D721Med (cell line): ENCODE measurements at regions not wholly inside any gene's neighbourhood (a gene's known extent, or its start where the extent isn't known, plus 50 kb on each side); places are given as distances from the start of the nearest gene placed in this dataset.

Source experiments
- DNase-seq: peaks from one replicate; pipeline ENCODE4 v3.0.0; 2011; ENCODE audit warnings: low spot score; ENCODE audit not compliant: insufficient read length
- FAIRE-seq: peaks from 2 replicates; lab custom pipeline; 2011; peaks lifted over from hg19 to GRCh38; lab: Jason Lieb, UNC
- TF ChIP-seq, protein P1 (sequence below): IDR thresholded peaks from 2 replicates; pipeline ENCODE4 v1.5.1; 2012; ENCODE audit warnings: mild to moderate bottlenecking, control low read depth; ENCODE audit not compliant: insufficient read depth; ENCODE audit errors: missing control alignments

DNA sequence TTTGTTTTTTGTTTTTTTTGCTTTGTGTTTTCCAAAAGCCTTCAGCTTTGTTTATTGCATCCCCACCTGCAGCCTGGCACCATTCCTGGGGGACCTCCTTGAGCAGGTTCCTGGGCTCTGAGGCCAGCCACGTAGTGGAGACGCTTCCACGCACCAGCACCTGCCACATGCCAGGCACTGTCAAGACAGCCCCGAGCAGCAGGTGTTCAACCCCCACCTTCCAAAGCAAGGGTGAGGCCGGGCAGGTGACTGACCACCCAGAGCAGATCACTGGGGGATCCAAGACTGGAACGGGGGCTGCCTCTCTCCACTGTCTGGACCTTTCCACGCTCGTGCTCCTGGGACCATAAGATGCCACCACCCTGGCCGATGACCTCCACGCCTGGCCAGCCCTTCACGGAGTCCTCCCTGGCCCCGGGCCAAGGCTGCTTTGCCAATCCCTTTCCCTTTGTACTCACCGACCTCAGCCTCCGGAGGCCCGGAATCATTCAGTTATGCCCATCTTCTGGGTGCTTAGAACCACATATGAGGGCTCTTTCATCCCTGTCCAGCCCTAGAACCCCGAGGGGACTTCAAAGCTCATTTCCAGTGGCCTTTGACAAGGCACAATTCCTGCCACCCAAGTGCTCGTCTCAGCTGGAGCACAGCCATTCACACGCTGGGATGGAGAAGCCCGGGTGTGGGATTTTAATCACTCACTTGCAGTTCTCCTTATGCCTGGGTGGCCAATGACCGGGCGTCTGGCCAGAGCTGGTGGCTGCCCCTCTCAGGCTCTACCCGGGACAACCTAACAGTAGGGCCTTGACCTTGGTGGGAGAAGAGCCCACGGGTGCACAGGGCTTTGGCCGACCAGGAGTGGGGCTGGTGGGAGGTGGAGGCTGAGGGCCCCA lies 330.8 kb downstream of the NPHP4 start:
- TF ChIP-seq, protein P1, sequence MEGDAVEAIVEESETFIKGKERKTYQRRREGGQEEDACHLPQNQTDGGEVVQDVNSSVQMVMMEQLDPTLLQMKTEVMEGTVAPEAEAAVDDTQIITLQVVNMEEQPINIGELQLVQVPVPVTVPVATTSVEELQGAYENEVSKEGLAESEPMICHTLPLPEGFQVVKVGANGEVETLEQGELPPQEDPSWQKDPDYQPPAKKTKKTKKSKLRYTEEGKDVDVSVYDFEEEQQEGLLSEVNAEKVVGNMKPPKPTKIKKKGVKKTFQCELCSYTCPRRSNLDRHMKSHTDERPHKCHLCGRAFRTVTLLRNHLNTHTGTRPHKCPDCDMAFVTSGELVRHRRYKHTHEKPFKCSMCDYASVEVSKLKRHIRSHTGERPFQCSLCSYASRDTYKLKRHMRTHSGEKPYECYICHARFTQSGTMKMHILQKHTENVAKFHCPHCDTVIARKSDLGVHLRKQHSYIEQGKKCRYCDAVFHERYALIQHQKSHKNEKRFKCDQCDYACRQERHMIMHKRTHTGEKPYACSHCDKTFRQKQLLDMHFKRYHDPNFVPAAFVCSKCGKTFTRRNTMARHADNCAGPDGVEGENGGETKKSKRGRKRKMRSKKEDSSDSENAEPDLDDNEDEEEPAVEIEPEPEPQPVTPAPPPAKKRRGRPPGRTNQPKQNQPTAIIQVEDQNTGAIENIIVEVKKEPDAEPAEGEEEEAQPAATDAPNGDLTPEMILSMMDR: no peak
- FAIRE-seq: no peak
- no peak for DNase-seq

DNA sequence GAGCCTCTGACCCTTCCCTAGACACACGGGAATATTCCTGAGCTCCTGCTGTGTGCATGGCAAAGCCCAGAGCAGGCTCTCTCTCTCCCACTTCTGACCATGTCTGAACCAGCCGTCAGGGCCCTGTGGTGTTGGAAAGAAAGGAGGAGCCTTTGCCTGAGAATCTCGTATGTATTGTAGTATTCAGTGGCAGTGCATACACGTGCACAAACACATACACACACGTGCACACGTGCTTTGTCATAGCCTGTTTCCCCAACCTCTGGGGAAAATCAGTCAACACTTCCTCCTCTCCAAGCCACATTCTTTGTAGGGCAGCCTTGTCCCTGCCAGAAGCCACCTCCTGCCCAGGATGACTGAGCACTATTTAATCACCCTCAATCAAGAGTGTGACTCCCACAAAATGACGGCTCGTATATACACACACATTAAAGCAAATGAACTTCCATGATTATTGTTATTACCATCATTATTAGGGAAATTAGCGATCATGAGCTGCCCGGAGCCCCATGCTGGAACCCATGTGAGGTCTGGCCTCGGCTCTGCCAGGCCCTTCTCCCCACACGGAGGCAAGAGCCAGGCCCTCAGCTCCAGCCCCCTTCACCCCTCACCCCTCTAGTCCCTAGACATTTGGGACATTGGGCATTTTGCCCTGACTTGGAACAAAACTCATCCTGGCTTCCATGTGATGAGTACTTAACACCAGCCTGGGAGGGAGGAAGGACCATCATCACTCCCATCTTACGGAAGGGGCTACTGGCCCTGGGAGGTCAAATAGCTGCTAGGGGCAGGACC lies 331.9 kb downstream of the NPHP4 start:
- TF ChIP-seq, protein P1: no peak
- DNase-seq (no peak), FAIRE-seq (no peak)

DNA sequence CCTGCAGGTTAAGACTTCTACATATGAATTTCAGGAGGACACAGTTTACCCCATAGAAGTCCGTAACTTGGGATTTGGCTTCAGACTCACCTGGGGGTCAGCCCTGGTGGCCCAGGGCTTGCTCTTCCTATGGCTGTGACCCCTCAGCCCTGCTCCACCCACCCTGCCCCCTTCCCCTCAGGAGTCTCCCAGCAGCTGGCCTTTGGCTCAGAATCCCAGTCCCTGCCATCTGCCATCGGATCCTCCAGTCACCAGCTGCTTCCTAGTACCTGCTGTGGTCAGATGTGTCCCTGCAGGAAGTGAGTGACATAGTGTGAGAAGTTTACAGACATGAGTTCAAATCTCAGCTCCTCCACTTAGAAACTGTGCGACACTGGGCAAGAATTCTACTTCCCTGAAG lies 332.6 kb downstream of the NPHP4 start:
- DNase-seq (no peak), FAIRE-seq (no peak)
- TF ChIP-seq, protein P1: no peak

DNA sequence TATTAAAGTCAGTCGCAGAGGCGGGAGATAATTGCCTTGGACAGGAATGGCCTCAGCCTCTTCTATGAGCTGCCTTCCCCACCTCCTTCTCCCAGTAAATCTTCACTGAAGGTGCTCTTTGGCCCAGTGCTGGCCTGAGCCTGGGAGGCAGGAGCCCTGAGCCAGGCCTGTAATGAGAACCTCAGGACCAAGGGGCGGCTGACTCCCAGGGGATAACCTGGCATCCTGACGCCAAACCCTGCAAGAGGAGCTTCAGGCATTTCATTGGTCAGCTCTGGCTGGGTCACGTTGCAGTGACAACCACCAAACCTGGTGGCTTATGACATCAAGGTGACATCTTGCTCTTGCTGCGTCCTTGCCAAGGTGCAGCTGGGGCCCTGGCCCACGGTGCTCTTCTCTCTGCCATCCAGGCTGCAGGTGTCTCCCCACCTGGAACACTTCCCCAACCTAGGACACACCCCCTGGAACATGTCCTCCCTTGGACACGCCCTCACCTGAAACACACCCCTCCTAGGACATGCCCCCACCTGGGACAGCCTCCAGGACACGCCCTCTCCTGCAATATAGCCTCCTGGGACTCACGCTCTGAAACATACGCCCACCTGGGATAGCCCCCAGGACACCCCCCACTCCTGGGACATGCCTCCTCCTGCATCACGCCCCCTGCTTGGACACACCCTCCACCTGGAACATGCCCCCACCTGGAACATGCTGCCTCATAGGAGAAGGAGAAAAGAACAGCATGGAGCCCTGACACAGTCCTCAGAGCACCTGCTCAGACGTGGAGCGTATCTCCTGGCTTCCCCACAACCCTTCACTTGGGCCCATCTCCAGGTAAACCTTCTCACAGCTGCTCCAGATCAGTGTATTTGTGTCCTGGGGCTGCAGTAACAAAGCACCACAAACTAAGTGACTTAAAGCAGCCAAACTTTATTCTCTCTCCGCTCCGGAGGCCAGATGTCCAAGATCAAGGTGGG lies 333.6 kb downstream of the NPHP4 start:
- TF ChIP-seq, protein P1: no peak
- no peak for FAIRE-seq
- DNase-seq: no peak

DNA sequence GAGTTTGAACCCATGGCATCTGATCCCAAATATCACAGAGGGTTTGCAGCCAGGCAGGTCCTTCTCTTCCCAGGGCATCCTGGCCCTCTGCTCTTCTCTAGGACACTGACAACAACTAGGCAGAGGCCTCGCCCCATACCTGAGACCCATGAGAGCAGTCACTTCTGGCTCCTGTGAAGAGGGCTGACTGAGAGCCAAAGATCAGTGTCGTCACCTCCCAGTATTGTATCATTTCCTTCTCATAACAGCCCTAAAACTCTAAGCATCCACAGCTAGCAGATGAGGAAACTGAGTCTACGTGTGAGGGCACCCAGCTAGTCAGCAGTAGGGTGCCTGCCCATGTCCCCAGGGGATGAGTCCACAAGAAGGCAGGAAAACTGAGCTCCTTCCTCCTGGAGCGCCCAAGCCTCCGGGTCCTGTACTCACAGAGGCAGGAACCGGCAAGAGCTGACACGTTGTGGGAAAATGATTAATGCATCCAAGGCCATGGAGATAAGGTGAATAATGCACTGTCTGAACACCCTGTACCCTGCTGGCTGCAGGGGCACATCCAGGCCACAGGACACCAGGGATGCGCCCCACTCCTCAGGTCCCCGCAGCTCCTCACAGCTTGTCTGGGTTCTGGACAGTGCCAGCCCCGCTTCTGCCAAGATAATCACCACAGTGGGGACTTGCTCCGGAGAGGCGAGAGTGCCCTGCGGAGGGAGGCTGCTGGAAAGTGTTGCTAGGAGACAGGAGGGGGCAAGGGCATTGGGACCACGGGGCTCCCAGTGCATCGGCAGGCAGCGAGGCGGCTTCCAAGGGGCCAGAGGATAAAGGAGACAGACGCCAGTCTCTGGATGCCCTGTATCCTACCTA lies 340.0 kb downstream of the NPHP4 start:
- DNase-seq: no peak
- TF ChIP-seq, protein P1: no peak

DNA sequence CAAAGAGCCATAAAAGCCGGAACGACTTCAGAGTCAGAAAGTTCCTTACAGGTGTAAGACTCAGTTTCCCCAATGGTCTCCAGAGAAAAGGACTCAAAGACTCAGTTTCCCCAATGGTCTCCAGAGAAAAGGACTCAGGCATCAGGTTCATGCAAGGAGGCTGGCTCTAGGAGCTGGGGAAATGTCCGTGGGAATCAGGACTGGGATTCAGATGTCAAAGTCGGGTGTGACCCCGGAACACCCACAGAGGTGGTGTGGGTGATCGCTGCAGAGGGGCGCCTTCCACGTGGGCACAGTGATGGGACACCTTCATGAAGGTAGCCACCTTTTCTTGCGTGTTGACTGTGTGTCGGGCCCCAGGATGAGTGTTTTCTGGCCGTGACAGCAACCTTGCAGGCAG lies 340.8 kb downstream of the NPHP4 start:
- DNase-seq (no peak), FAIRE-seq (no peak)
- TF ChIP-seq, protein P1: no peak

More for the DNA sequence above, 340.0 kb downstream of the NPHP4 start:
- no peak for FAIRE-seq
